ENCODE measurements at regions not wholly inside any gene's neighbourhood (a gene's known extent, or its start where the extent isn't known, plus 50 kb on each side); places are given as distances from the start of the nearest gene placed in this dataset.
A peak's percentile ranks its signal among the peaks of the same experiment; 100 is the strongest.

DNA sequence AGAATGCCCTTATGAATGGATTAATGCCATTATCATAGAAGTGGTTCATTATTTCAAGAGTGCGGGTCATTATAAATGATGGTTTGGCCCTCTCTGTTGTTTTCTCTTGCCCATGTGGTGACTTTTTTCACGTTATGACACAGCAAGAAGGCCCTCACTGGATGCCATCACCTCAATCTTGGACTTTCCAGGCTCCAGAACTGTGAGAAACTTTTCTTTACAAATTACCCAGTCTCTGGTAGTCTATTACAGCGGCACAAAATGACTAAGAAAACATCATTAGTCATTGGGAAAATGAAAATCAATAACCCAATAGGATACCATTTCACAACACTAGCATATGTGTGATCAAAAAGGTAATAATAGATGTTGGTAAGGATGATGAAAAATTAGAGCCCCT is 119.0 kb upstream of the LPP start:
- Histone ChIP-seq H3K4me3 (no peak overlapping the region), H3K9me3 (no peaks in the 10 kb centered on the region), H3K27ac (no peak overlapping the region), H3K36me3 (no peaks in the 10 kb centered on the region), H3K27me3 (no peaks in the 10 kb centered on the region), H3K9ac (ENCODE audit: low read depth in 2 of 2, low read length in 2 of 2) (no peak overlapping the region), H3K4me1 (no peaks in the 10 kb centered on the region)
- intact Hi-C loops (cut with DNase I): no loop called here
- TF ChIP-seq, protein P1, sequence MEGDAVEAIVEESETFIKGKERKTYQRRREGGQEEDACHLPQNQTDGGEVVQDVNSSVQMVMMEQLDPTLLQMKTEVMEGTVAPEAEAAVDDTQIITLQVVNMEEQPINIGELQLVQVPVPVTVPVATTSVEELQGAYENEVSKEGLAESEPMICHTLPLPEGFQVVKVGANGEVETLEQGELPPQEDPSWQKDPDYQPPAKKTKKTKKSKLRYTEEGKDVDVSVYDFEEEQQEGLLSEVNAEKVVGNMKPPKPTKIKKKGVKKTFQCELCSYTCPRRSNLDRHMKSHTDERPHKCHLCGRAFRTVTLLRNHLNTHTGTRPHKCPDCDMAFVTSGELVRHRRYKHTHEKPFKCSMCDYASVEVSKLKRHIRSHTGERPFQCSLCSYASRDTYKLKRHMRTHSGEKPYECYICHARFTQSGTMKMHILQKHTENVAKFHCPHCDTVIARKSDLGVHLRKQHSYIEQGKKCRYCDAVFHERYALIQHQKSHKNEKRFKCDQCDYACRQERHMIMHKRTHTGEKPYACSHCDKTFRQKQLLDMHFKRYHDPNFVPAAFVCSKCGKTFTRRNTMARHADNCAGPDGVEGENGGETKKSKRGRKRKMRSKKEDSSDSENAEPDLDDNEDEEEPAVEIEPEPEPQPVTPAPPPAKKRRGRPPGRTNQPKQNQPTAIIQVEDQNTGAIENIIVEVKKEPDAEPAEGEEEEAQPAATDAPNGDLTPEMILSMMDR (IDR thresholded peaks at IDR 0.05): no peak
- no peak for DNase-seq

DNA sequence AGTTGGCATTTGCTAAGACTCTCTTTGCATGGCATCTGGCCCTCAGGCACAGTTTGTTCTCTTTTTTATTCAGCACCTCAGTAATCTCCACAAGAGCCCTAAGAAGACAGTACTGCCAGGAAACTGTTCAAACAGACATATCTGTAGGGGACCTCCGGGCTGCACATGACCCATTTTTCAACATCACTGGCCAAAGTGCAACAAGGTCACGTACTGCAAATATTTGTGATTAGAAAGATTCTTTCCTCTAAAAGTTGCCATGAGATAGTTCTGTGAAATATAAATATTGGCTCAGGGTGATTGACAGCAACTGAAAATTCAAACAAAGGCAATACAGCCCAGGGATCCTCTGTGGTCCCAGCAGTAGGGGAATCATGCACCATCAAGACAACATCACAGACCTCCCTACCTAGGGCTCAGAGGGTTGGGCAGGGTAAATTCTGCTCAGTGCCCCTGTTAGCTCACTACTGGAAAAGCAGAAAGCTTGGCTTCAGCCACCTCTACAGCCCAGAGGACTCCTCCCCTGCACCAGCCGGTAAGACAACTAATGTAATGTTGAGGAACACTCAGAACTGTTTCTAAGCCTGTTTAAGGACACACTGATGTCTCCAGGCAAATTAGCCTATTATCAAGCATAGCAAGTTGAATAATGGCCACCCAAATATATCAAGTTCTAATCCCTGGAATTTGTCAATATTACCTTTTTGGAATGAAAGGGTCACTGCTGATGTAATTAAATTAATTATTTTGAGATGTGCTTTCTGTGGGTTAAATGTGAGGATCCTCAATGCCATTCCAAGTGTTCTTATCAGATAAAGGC is 117.4 kb upstream of the LPP start:
- DNase-seq: no peak
- Histone ChIP-seq H3K4me1 (no peaks in the 10 kb centered on the region), H3K9me3 (no peaks in the 10 kb centered on the region), H3K36me3 (no peaks in the 10 kb centered on the region), H3K27ac (no peak overlapping the region), H3K4me3 (no peak overlapping the region), H3K27me3 (no peaks in the 10 kb centered on the region), H3K9ac (ENCODE audit: low read depth in 2 of 2, low read length in 2 of 2) (no peak overlapping the region)
- intact Hi-C loops (cut with DNase I): no loop called here
- TF ChIP-seq, protein P1 (IDR thresholded peaks at IDR 0.05): no peak

DNA sequence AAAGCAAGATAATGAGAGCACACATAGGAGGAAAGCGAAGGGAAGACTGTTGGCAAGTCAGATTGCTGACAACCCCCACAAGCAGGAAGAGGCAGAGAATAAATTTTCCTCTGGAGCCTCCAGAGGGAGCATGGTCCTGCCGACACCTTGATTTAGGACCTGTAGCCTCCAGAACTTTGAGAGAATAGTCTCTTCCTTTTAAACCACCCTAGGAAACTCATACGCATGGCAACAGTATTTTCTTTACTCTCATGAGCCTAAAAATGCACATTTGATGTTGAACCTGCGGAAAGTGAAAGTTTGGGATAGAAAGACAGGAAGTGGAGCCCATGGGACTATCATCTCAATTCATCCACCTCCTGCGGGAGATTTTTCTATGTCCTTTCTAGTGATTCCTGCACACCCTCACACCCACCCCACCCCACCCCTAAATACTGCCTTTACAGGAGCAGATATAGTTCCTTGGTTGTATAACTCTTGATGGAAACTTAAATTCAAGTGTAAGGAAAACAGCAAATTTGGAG is 116.7 kb upstream of the LPP start:
- H3K4me3 ChIP-seq: no peak overlapping the region
- peak; percentile 54 for DNase-seq
- no peaks in the 10 kb centered on the region for H3K9me3 ChIP-seq
- TF ChIP-seq, protein P1 (IDR thresholded peaks at IDR 0.05): peak; percentile 39
- no peaks in the 10 kb centered on the region for H3K27me3 ChIP-seq
- H3K27ac ChIP-seq: no peak overlapping the region
- H3K36me3 ChIP-seq: no peaks in the 10 kb centered on the region
- intact Hi-C loops (cut with DNase I): no loop called here
- no peak overlapping the region for H3K9ac ChIP-seq (ENCODE audit: low read depth in 2 of 2, low read length in 2 of 2)
- no peaks in the 10 kb centered on the region for H3K4me1 ChIP-seq

DNA sequence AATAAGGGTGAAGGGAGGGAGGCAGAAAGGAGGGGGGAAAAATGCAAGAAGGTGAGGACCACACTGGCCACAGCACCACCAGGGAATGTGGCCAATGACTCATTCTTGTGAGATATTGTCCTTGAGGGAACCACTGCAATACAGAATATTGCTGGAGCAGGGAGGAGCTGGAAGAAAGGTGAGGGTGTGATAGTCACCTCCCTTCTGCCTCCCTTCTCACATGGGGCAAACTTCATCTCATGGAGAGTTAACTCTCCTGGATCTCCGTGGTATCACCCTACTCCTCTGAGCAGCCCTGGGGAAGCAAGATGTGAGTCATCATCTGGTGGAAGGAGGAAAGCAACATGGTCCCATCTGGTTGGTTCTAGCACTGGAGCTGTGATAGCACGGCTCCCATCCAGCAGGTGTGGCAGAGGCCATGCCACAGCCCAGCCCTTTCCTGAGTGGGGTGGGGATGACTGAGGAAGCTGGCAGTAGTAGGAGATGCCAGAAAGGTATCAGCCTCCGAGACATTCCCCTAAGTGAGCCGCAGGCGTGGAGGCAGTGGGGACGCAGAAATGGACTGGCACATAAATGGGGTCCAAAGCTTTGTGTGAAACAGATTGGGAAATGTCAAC is 115.9 kb upstream of the LPP start:
- no peak overlapping the region for H3K4me3 ChIP-seq
- no peak overlapping the region for H3K27ac ChIP-seq
- intact Hi-C loops (cut with DNase I): no loop called here

DNA sequence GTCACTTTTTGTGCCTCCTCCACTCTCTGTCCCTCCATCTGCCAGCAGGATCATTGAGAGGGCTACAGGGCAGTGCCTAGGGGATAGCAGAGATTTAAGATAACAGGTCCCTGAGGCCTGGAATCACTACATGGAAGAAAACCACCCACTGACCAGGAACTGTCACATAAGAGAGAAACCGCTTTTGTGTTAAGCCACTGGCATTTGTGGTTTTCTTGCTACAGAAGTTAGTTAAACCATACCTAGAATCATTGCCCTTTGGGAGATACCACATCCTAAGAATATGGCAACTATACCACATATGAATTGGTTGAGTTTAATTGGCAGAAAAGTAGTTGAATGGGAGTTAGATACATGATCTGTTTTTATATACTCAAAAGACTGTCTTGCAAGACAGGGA is 112.8 kb upstream of the LPP start:
- H3K9ac ChIP-seq (ENCODE audit: low read depth in 2 of 2, low read length in 2 of 2): no peak overlapping the region
- no peaks in the 10 kb centered on the region for H3K36me3 ChIP-seq
- DNase-seq: no peak
- no peak overlapping the region for H3K27ac ChIP-seq
- no peaks in the 10 kb centered on the region for H3K27me3 ChIP-seq
- TF ChIP-seq, protein P1 (IDR thresholded peaks at IDR 0.05): no peak
- no peaks in the 10 kb centered on the region for H3K4me1 ChIP-seq
- intact Hi-C loops (cut with DNase I): no loop called here
- H3K4me3 ChIP-seq: no peak overlapping the region
- no peaks in the 10 kb centered on the region for H3K9me3 ChIP-seq

More for the DNA sequence above, 115.9 kb upstream of the LPP start:
- H3K27me3 ChIP-seq: no peaks in the 10 kb centered on the region
- no peak overlapping the region for H3K9ac ChIP-seq (ENCODE audit: low read depth in 2 of 2, low read length in 2 of 2)
- TF ChIP-seq, protein P1 (IDR thresholded peaks at IDR 0.05): no peak
- no peaks in the 10 kb centered on the region for H3K36me3 ChIP-seq
- H3K9me3 ChIP-seq: no peaks in the 10 kb centered on the region
- H3K4me1 ChIP-seq: no peaks in the 10 kb centered on the region
- DNase-seq: peak; percentile 32

Measured in colonic mucosa (tissue), 4 donors.